Astrocyte (in vitro differentiated cells and primary cell): ENCODE measurements at regions not wholly inside any gene's neighbourhood (a gene's known extent, or its start where the extent isn't known, plus 50 kb on each side); places are given as distances from the start of the nearest gene placed in this dataset.

Experiments used
- CTCF ChIP-seq: IDR thresholded peaks from 2 replicates; pipeline ENCODE4 v1.5.1; 2011; ENCODE audit warnings: low read depth, mild to moderate bottlenecking, inconsistent platforms, low read length, moderate library complexity; ENCODE audit not compliant: insufficient read depth
- EZH2 ChIP-seq: IDR thresholded peaks from 2 replicates; pipeline ENCODE4 v1.6.1; 2012; ENCODE audit warnings: mild to moderate bottlenecking, low read length, inconsistent platforms; ENCODE audit not compliant: insufficient read depth

- TF ChIP-seq CTCF (no peak), EZH2 (no peak)
These were observed 339.6 kb downstream of the SNAPC1 start for GRCh38 chr14:62101673-62102348.
